ENCODE measurements at regions not wholly inside any gene's neighbourhood (a gene's known extent, or its start where the extent isn't known, plus 50 kb on each side); places are given as distances from the start of the nearest gene placed in this dataset.
"Not testable (repeated sequence)": the region's sequence is repeated elsewhere in the genome, so short reads cannot be mapped to it uniquely, and the experiment has no call there.

- no peaks in the 10 kb centered on the region for H3K27me3 ChIP-seq
- no peaks in the 10 kb centered on the region for H3K4me1 ChIP-seq (ENCODE audit: low read depth)
- no peak for DNase-seq (ENCODE audit: low read depth in 1 of 2, low spot score in 1 of 2)
- H3K27ac ChIP-seq: no peak overlapping the region
- H3K9me3 ChIP-seq (ENCODE audit: low read depth): no peaks in the 10 kb centered on the region
- no peaks in the 10 kb centered on the region for H3K36me3 ChIP-seq
- no peak overlapping the region for H3K4me3 ChIP-seq
- no peak for TF ChIP-seq CTCF (IDR thresholded peaks at IDR 0.05; ENCODE audit: low read depth, low read length)
Observed at GRCh38 chr9:19875291-19875920, 86.6 kb upstream of the SLC24A2 start.

- H3K27me3 ChIP-seq; H3K4me1 ChIP-seq (ENCODE audit: low read depth); H3K27ac ChIP-seq; H3K4me3 ChIP-seq; H3K36me3 ChIP-seq; DNase-seq (ENCODE audit: low read depth in 1 of 2, low spot score in 1 of 2); H3K9me3 ChIP-seq (ENCODE audit: low read depth): not testable (repeated sequence)
Observed at GRCh38 chr9:19873188-19873587, 84.4 kb upstream of the SLC24A2 start.

- no peaks in the 10 kb centered on the region for H3K9me3 ChIP-seq (ENCODE audit: low read depth)
- H3K4me1 ChIP-seq (ENCODE audit: low read depth): no peaks in the 10 kb centered on the region
- H3K36me3 ChIP-seq: no peaks in the 10 kb centered on the region
- H3K27ac ChIP-seq: no peak overlapping the region
- H3K27me3 ChIP-seq: no peaks in the 10 kb centered on the region
- DNase-seq (ENCODE audit: low read depth in 1 of 2, low spot score in 1 of 2): no peak
- no peak overlapping the region for H3K4me3 ChIP-seq
- no peak for TF ChIP-seq CTCF (IDR thresholded peaks at IDR 0.05; ENCODE audit: low read depth, low read length)
Observed at GRCh38 chr9:19870988-19871387, 82.2 kb upstream of the SLC24A2 start.

DNA sequence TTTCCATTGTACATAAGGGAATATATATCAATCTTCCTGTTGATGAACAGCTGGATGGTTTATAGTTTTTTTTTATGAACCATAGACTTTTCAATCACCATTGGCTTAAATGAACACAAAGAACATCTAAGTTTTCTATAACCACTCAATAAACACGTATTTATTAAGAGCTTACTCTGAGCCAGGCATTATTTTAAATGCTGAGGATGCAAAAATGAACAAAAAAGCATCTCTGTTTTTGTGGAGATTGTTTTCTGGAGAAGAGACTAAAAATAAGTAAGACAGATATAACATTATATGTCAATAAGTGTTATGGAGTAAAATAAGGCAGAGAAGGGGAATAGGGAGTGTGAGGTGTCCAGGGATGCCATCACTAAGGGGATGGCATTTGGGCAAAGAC is 52.1 kb upstream of the SLC24A2 start:
- TF ChIP-seq CTCF (IDR thresholded peaks at IDR 0.05; ENCODE audit: low read depth, low read length): no peak
- Histone ChIP-seq H3K9me3 (ENCODE audit: low read depth) (no peaks in the 10 kb centered on the region), H3K36me3 (no peaks in the 10 kb centered on the region), H3K4me3 (no peak overlapping the region), H3K4me1 (ENCODE audit: low read depth) (no peaks in the 10 kb centered on the region), H3K27ac (no peak overlapping the region), H3K27me3 (no peaks in the 10 kb centered on the region)
- no peak for DNase-seq (ENCODE audit: low read depth in 1 of 2, low spot score in 1 of 2)
